ENCODE measurements at regions not wholly inside any gene's neighbourhood (a gene's known extent, or its start where the extent isn't known, plus 50 kb on each side); places are given as distances from the start of the nearest gene placed in this dataset.
"Not testable (repeated sequence)": the region's sequence is repeated elsewhere in the genome, so short reads cannot be mapped to it uniquely, and the experiment has no call there.

DNA sequence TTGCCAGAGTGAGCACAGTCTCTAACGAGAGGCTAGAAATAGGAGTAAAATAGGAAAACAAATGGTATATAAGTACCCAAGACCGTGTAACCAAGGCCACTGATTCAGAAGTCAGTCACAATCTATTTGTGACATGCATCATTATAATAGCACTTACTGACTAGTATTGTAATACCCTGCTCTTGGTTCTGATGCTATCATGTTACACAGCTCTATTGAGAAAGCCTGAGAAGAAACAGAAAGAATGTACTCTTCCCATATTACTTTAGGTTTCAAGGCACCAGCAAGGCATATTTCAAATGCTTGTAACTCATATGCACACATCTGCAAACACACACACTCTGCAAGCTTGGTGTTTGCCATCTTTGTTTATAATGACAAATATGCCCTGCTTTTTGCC, 746.4 kb downstream of the SLC4A3 start:
- TF ChIP-seq CTCF (IDR thresholded peaks at IDR 0.05; ENCODE audit: extremely low read depth, insufficient read depth, missing control alignments), result no peak
- no peak for DNase-seq (ENCODE audit: low spot score)
- in situ Hi-C loops (cut with MboI; ENCODE audit: low pct_unique_long_range_greater_than_20kb, low sequenced_read_pairs, unreplicated experiment), result no loop called here

DNA sequence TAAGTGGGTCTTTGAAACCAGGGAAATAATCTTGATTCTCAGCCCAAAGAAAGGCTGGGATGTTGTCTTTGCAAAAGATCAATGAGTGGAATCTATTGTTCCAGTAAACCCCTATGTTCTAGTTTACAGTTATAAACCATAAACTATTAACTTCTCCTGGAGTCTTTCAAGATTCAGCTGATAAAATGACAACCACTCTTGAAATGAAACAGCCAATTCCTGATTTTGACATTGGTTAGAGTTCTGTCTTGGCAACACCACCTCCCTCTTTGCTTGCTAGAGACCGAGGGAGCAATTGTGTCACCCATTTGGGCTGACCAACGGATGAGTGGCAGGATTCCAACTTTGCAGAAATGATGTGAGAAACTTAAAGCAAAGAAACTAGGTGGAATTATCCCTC, 746.9 kb downstream of the SLC4A3 start:
- TF ChIP-seq CTCF (IDR thresholded peaks at IDR 0.05; ENCODE audit: extremely low read depth, insufficient read depth, missing control alignments), result no peak
- no peak for DNase-seq (ENCODE audit: low spot score)
- in situ Hi-C loops (cut with MboI; ENCODE audit: low pct_unique_long_range_greater_than_20kb, low sequenced_read_pairs, unreplicated experiment), result no loop called here

- no peak for TF ChIP-seq CTCF (IDR thresholded peaks at IDR 0.05; ENCODE audit: extremely low read depth, insufficient read depth, missing control alignments)
- DNase-seq (ENCODE audit: low spot score), result no peak
- in situ Hi-C loops (cut with MboI; ENCODE audit: low pct_unique_long_range_greater_than_20kb, low sequenced_read_pairs, unreplicated experiment), result no loop called here
Observed at GRCh38 chr2:220377482-220378155, 750.2 kb downstream of the SLC4A3 start.

- in situ Hi-C loops (cut with MboI; ENCODE audit: low pct_unique_long_range_greater_than_20kb, low sequenced_read_pairs, unreplicated experiment); DNase-seq (ENCODE audit: low spot score): not testable (repeated sequence)
Observed at GRCh38 chr2:220387758-220388157, 760.3 kb downstream of the SLC4A3 start.

- in situ Hi-C loops (cut with MboI; ENCODE audit: low pct_unique_long_range_greater_than_20kb, low sequenced_read_pairs, unreplicated experiment), result no loop called here
- no peak for DNase-seq (ENCODE audit: low spot score)
- TF ChIP-seq CTCF (IDR thresholded peaks at IDR 0.05; ENCODE audit: extremely low read depth, insufficient read depth, missing control alignments), result no peak
Observed at GRCh38 chr2:220393711-220394110, 766.3 kb downstream of the SLC4A3 start.

GRCh38 chr2:220394433-220394832, 767.0 kb downstream of the SLC4A3 start:
- in situ Hi-C loops (cut with MboI; ENCODE audit: low pct_unique_long_range_greater_than_20kb, low sequenced_read_pairs, unreplicated experiment), result no loop called here
- no peak for TF ChIP-seq CTCF (IDR thresholded peaks at IDR 0.05; ENCODE audit: extremely low read depth, insufficient read depth, missing control alignments)
- no peak for DNase-seq (ENCODE audit: low spot score)

DNA sequence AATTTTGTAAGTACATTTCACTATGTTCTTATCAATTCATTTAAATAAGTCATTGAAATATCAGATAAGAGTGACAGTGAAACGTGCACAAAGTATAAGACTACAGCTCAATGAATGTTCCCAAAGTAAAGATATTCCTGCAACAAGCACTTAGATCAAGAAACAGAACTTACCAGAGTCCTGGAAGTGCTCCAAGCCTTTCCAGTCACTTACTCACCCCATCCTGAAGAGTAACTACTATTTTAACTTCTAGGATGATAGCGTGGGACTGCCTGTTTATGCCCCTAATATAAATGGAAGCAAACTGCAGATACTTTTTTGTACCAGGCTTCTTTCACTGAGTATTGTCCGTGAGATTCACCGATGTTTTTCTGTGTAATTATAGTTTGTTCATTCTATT, 768.9 kb downstream of the SLC4A3 start:
- no peak for TF ChIP-seq CTCF (IDR thresholded peaks at IDR 0.05; ENCODE audit: extremely low read depth, insufficient read depth, missing control alignments)
- no peak for DNase-seq (ENCODE audit: low spot score)
- in situ Hi-C loops (cut with MboI; ENCODE audit: low pct_unique_long_range_greater_than_20kb, low sequenced_read_pairs, unreplicated experiment), result no loop called here
